GM12864 (cell line): ENCODE measurements at regions not wholly inside any gene's neighbourhood (a gene's known extent, or its start where the extent isn't known, plus 50 kb on each side); places are given as distances from the start of the nearest gene placed in this dataset.

Experiments
- DNase-seq: peaks from one replicate; pipeline ENCODE4 v3.0.0-alpha.2; 2011; ENCODE audit warnings: low read depth
- H3K4me3 ChIP-seq: 2 replicates; pipeline ENCODE4 v1.5.1; 2011; ENCODE audit warnings: mild to moderate bottlenecking, low read depth, low read length, control low read depth
- CTCF ChIP-seq: IDR thresholded peaks from 2 replicates; pipeline ENCODE4 v1.5.1; 2011; ENCODE audit warnings: low read depth, mild to moderate bottlenecking, moderate library complexity, low read length, control low read depth, inconsistent platforms; ENCODE audit errors: missing control alignments

GRCh38 chr2:236346366-236346765, 82.2 kb upstream of the ASB18 start:
- H3K4me3 ChIP-seq = no peak overlapping the region
- no peak for TF ChIP-seq CTCF
- DNase-seq = no peak

DNA sequence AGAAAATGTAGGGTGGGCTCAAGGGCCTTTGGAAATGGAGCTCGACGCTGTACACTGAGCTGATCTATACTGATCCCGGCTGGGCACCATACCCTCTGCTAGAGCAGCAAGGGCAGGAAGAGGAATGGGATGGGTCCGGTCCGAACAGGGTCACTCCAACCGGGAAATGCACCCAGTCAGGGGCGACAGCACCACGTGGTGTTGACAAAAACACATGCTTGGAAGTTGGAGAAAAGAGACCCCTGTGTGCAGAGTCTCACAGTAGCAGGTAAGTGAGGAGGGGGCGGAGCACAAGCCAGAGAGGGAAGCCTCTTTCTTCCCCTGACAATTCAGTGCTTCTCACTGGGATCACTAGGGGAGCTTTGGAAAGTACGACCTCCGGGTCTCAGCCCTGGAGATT, 84.1 kb upstream of the ASB18 start:
- DNase-seq = no peak
- no peak for TF ChIP-seq CTCF
- H3K4me3 ChIP-seq = no peak overlapping the region

DNA sequence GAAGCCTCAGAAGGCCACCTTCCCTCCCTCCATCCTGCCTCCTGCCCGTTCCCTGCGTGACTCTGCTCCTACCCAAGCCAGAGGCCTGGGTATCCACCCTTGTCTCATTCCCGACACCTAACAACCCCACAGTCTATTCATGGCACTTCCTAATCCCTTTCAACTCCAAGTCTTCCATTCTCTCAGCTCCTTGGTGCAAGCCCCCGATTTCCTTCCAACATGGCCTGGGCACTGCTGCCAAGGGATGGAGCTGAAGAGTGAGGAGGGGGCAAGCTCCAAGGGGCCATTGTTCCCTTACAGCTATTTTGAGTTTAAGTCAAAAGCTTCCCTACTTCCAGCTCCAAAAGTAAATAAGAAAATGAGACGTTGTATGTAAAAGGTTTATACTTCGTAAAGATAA, 84.8 kb upstream of the ASB18 start:
- TF ChIP-seq CTCF = no peak
- no peak overlapping the region for H3K4me3 ChIP-seq
- DNase-seq = no peak

DNA sequence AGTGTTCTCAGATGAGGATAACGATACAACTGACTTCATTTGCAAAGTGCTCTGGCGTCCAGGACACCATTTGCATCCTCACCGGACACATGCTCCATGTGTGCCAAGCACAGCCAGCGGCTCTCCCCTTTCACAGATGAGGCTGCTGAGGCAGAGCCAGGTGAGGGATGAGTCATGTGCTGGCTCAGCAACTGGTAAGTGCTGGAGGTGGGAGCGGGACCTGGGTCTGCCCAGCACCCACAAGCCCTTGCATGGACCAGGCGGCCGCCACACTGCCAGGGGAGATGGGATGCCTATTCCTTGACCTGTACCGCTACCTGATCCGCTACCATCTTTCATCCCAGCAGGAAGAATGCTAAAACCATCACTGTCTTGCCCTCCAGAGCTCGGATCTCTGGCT, 86.2 kb upstream of the ASB18 start:
- H3K4me3 ChIP-seq = no peak overlapping the region
- DNase-seq = no peak
- no peak for TF ChIP-seq CTCF

- no peak overlapping the region for H3K4me3 ChIP-seq
- no peak for DNase-seq
- no peak for TF ChIP-seq CTCF
Measured at GRCh38 chr2:236351966-236352525, 87.8 kb upstream of the ASB18 start.

- H3K4me3 ChIP-seq = no peak overlapping the region
- peak; percentile 68 for TF ChIP-seq CTCF
- DNase-seq = no peak
Measured at GRCh38 chr2:236352761-236353593, 88.8 kb upstream of the ASB18 start.

DNA sequence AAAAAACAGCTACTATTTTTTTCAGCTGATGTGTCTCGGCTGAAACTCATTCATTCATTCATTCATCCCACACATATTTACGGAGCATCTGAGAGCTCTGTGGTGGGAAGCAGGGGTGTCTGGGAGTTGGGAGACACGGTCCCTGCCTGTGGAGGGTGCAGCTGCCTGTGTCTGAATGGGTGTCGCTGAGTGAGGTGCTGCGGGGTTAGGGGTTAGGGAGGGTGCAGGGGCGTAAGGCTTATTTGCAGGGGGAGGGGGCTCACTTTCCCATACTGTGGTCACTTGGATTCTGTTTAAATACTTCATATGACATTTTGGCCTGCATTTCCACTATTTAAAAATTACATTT, 89.4 kb upstream of the ASB18 start:
- DNase-seq = no peak
- no peak for TF ChIP-seq CTCF
- H3K4me3 ChIP-seq = no peak overlapping the region
